ENCODE measurements at regions not wholly inside any gene's neighbourhood (a gene's known extent, or its start where the extent isn't known, plus 50 kb on each side); places are given as distances from the start of the nearest gene placed in this dataset.

DNA sequence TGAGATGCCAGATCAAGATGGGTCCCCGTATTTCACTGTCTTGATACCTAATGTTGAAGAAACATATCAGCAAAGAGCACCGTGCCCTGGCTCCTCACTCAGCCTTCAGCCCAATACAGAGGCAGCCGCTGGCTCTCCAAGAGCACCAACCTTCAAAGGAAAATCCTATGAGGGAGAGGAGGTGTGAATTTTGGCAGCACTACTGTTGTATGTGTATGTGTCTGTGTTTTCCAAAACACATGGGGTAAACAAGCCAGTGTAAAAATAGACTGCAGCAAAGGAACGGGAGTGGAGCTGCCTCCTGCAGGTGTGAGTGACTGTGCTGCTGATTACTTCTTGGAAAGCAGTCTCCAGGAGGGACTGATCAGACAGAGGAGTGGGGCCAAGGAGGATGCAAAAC lies 194.0 kb upstream of the CDH5 start:
- TF ChIP-seq, protein P1, sequence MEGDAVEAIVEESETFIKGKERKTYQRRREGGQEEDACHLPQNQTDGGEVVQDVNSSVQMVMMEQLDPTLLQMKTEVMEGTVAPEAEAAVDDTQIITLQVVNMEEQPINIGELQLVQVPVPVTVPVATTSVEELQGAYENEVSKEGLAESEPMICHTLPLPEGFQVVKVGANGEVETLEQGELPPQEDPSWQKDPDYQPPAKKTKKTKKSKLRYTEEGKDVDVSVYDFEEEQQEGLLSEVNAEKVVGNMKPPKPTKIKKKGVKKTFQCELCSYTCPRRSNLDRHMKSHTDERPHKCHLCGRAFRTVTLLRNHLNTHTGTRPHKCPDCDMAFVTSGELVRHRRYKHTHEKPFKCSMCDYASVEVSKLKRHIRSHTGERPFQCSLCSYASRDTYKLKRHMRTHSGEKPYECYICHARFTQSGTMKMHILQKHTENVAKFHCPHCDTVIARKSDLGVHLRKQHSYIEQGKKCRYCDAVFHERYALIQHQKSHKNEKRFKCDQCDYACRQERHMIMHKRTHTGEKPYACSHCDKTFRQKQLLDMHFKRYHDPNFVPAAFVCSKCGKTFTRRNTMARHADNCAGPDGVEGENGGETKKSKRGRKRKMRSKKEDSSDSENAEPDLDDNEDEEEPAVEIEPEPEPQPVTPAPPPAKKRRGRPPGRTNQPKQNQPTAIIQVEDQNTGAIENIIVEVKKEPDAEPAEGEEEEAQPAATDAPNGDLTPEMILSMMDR (IDR thresholded peaks at IDR 0.05) = no peak
- TF ChIP-seq POLR2AphosphoS5 (IDR thresholded peaks at IDR 0.05) = no peak
